Endodermal cell (in vitro differentiated cells): ENCODE measurements at regions not wholly inside any gene's neighbourhood (a gene's known extent, or its start where the extent isn't known, plus 50 kb on each side); places are given as distances from the start of the nearest gene placed in this dataset.

Experiments
- DNase-seq: peaks from one replicate; pipeline ENCODE4 v3.0.0-alpha.2; 2017
- H3K27ac ChIP-seq: 2 replicates; pipeline ENCODE4 v1.5.1; 2013; ENCODE audit warnings: mild to moderate bottlenecking, low read depth, low read length, moderate library complexity
- H3K27me3 ChIP-seq: 2 replicates; pipeline ENCODE4 v1.6.1; 2013; ENCODE audit warnings: mild to moderate bottlenecking, low read length, moderate library complexity; ENCODE audit not compliant: insufficient read depth, control insufficient read depth, poor library complexity, severe bottlenecking
- H3K36me3 ChIP-seq: 2 replicates; pipeline ENCODE4 v1.7.0; 2013; ENCODE audit warnings: mild to moderate bottlenecking, low read length, moderate library complexity; ENCODE audit not compliant: control insufficient read depth, insufficient read depth
- H3K4me1 ChIP-seq: one replicate; pipeline ENCODE4 v1.7.0; 2013; ENCODE audit warnings: low read length; ENCODE audit not compliant: control insufficient read depth, insufficient read depth
- H3K4me3 ChIP-seq: 2 replicates; pipeline ENCODE4 v1.5.1; 2013; ENCODE audit warnings: mild to moderate bottlenecking, low read length, moderate library complexity
- H3K9ac ChIP-seq: 2 replicates; pipeline ENCODE4 v1.6.1; 2013; ENCODE audit warnings: mild to moderate bottlenecking, low read length, moderate library complexity; ENCODE audit not compliant: poor library complexity, severe bottlenecking; ENCODE audit errors: extremely low read depth
- H3K9me3 ChIP-seq: 2 replicates; pipeline ENCODE4 v1.6.1; 2013; ENCODE audit warnings: mild to moderate bottlenecking, low read length, moderate library complexity; ENCODE audit not compliant: control insufficient read depth
- H3K27ac Mint-ChIP-seq: 2 replicates; pipeline ENCODE4 v1.8.0; 2020; ENCODE audit warnings: mixed read lengths
- H3K27me3 Mint-ChIP-seq: 2 replicates; pipeline ENCODE4 v1.8.0; 2021; ENCODE audit warnings: mild to moderate bottlenecking, mixed read lengths; ENCODE audit not compliant: insufficient read depth
- H3K36me3 Mint-ChIP-seq: 2 replicates; pipeline ENCODE4 v1.8.0; 2020; ENCODE audit warnings: low read depth, mixed read lengths
- H3K4me1 Mint-ChIP-seq: 2 replicates; pipeline ENCODE4 v1.8.0; 2020; ENCODE audit warnings: mixed read lengths
- H3K4me3 Mint-ChIP-seq: 2 replicates; pipeline ENCODE4 v1.8.0; 2020; ENCODE audit warnings: mild to moderate bottlenecking, moderate library complexity, mixed read lengths
- H3K9me3 Mint-ChIP-seq: 2 replicates; pipeline ENCODE4 v1.8.0; 2020; ENCODE audit warnings: mild to moderate bottlenecking, mixed read lengths
- CTCF ChIP-seq: fragments of 200-600 bp; sonication (generic); conservative IDR thresholded peaks from 2 replicates; pipeline ENCODE4 v1.5.0; 2021; ENCODE audit warnings: antibody characterized with exemption, mild to moderate bottlenecking
- WGBS, 2 experiments: methylation state at CpG; one replicate each; pipeline versions ENCODE4 v1.1.5 to v1.1.7; 2013; ENCODE audit warnings: missing lambda C conversion rate in 2 of 2, mixed read lengths in 1 of 2; ENCODE audit not compliant: insufficient coverage in 1 of 2, insufficient read length in 1 of 2; 5-methylcytosine and 5-hydroxymethylcytosine counted together

- H3K27me3 Mint-ChIP-seq: no peaks in the 10 kb centered on the region
- Histone ChIP-seq H3K4me1 (no peaks in the 10 kb centered on the region), H3K9me3 (no peaks in the 10 kb centered on the region), H3K27ac (no peak overlapping the region), H3K36me3 (no peaks in the 10 kb centered on the region), H3K4me3 (no peak overlapping the region), H3K27me3 (no peaks in the 10 kb centered on the region), H3K9ac (no peak overlapping the region)
- no peaks in the 10 kb centered on the region for H3K36me3 Mint-ChIP-seq
- no peak overlapping the region for H3K4me3 Mint-ChIP-seq
- DNase-seq: no peak
- no peaks in the 10 kb centered on the region for H3K9me3 Mint-ChIP-seq
- H3K27ac Mint-ChIP-seq: no peak overlapping the region
- WGBS, 2 experiments: 95 to 98% methylated on average over 8 to 10 of the region's 10 CpGs
- no peak for TF ChIP-seq CTCF
- peaks cover 25% of the 10 kb centered on the region for H3K4me1 Mint-ChIP-seq
Measured at GRCh38 chr2:234845602-234846590, 105.9 kb upstream of the SH3BP4 start.

- Histone ChIP-seq H3K27ac (no peak overlapping the region), H3K9me3 (no peaks in the 10 kb centered on the region), H3K27me3 (no peaks in the 10 kb centered on the region), H3K4me3 (no peak overlapping the region), H3K9ac (no peak overlapping the region), H3K4me1 (no peaks in the 10 kb centered on the region), H3K36me3 (no peaks in the 10 kb centered on the region)
- no peak for DNase-seq
- Mint-ChIP-seq H3K4me3 (no peak overlapping the region), H3K27me3 (no peaks in the 10 kb centered on the region), H3K9me3 (no peaks in the 10 kb centered on the region), H3K4me1 (peaks cover 30% of the 10 kb centered on the region), H3K27ac (no peak overlapping the region), H3K36me3 (no peaks in the 10 kb centered on the region)
- WGBS, 2 experiments: 95 to 100% methylated on average over 5 of the region's 5 CpGs
- TF ChIP-seq CTCF: no peak
Measured at GRCh38 chr2:234843411-234843810, 108.4 kb upstream of the SH3BP4 start.

GRCh38 chr2:234842753-234843152, 109.1 kb upstream of the SH3BP4 start:
- Histone ChIP-seq H3K4me1 (no peaks in the 10 kb centered on the region), H3K36me3 (no peaks in the 10 kb centered on the region), H3K4me3 (no peak overlapping the region), H3K9me3 (no peaks in the 10 kb centered on the region), H3K27me3 (no peaks in the 10 kb centered on the region), H3K9ac (no peak overlapping the region), H3K27ac (no peak overlapping the region)
- Mint-ChIP-seq H3K4me1 (peaks cover 26% of the 10 kb centered on the region), H3K27me3 (no peaks in the 10 kb centered on the region), H3K36me3 (no peaks in the 10 kb centered on the region), H3K9me3 (no peaks in the 10 kb centered on the region), H3K27ac (no peak overlapping the region), H3K4me3 (no peak overlapping the region)
- 90 to 97% methylated on average over 3 to 5 of the region's 6 CpGs for WGBS, 2 experiments
- no peak for TF ChIP-seq CTCF
- DNase-seq: no peak
